Type B pancreatic cell (in vitro differentiated cells): ENCODE measurements at regions not wholly inside any gene's neighbourhood (a gene's known extent, or its start where the extent isn't known, plus 50 kb on each side); places are given as distances from the start of the nearest gene placed in this dataset.

Source experiments
- DNase-seq: peaks from one replicate; pipeline ENCODE4 v3.0.0; 2021; ENCODE audit warnings: mixed read lengths; ENCODE audit not compliant: unreplicated experiment; ENCODE audit errors: extremely low spot score
- H3K27ac Mint-ChIP-seq: 2 replicates; pipeline ENCODE4 v1.8.0; 2021; ENCODE audit warnings: mild to moderate bottlenecking, mixed read lengths
- H3K27me3 Mint-ChIP-seq: 2 replicates; pipeline ENCODE4 v1.8.0; 2021; ENCODE audit warnings: mixed read lengths
- H3K36me3 Mint-ChIP-seq: 2 replicates; pipeline ENCODE4 v1.8.0; 2021; ENCODE audit warnings: mixed read lengths
- H3K4me1 Mint-ChIP-seq: one replicate; pipeline ENCODE4 v1.8.0; 2021; ENCODE audit warnings: mixed read lengths; ENCODE audit not compliant: unreplicated experiment
- H3K4me3 Mint-ChIP-seq: 2 replicates; pipeline ENCODE4 v1.8.0; 2021; ENCODE audit warnings: mild to moderate bottlenecking, mixed read lengths
- H3K9me3 Mint-ChIP-seq: 2 replicates; pipeline ENCODE4 v1.8.0; 2021; ENCODE audit warnings: mixed read lengths
- TF ChIP-seq, protein P1 (sequence below): fragments of 200-600 bp; sonication (generic); conservative IDR thresholded peaks from 2 replicates; pipeline ENCODE4 v1.5.0; 2021; ENCODE audit warnings: antibody characterized with exemption, mild to moderate bottlenecking

- Mint-ChIP-seq H3K36me3 (no peaks in the 10 kb centered on the region), H3K9me3 (no peaks in the 10 kb centered on the region), H3K27ac (no peak overlapping the region), H3K4me3 (peak overlapping the region; percentile 78), H3K4me1 (peaks cover 10% of the 10 kb centered on the region), H3K27me3 (peaks cover 82% of the 10 kb centered on the region)
- TF ChIP-seq, protein P1, sequence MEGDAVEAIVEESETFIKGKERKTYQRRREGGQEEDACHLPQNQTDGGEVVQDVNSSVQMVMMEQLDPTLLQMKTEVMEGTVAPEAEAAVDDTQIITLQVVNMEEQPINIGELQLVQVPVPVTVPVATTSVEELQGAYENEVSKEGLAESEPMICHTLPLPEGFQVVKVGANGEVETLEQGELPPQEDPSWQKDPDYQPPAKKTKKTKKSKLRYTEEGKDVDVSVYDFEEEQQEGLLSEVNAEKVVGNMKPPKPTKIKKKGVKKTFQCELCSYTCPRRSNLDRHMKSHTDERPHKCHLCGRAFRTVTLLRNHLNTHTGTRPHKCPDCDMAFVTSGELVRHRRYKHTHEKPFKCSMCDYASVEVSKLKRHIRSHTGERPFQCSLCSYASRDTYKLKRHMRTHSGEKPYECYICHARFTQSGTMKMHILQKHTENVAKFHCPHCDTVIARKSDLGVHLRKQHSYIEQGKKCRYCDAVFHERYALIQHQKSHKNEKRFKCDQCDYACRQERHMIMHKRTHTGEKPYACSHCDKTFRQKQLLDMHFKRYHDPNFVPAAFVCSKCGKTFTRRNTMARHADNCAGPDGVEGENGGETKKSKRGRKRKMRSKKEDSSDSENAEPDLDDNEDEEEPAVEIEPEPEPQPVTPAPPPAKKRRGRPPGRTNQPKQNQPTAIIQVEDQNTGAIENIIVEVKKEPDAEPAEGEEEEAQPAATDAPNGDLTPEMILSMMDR: no peak
- DNase-seq: no peak
Observed at GRCh38 chr17:68195667-68196393, 52.0 kb upstream of the AMZ2 start.

GRCh38 chr17:68196394-68197090 is 51.3 kb upstream of the AMZ2 start:
- Mint-ChIP-seq H3K4me3 (peak overlapping the region; percentile 78), H3K27me3 (peaks cover 86% of the 10 kb centered on the region), H3K9me3 (no peaks in the 10 kb centered on the region), H3K27ac (no peak overlapping the region), H3K4me1 (peaks cover 10% of the 10 kb centered on the region), H3K36me3 (no peaks in the 10 kb centered on the region)
- peak; percentile 68 for DNase-seq
- TF ChIP-seq, protein P1: no peak

DNA sequence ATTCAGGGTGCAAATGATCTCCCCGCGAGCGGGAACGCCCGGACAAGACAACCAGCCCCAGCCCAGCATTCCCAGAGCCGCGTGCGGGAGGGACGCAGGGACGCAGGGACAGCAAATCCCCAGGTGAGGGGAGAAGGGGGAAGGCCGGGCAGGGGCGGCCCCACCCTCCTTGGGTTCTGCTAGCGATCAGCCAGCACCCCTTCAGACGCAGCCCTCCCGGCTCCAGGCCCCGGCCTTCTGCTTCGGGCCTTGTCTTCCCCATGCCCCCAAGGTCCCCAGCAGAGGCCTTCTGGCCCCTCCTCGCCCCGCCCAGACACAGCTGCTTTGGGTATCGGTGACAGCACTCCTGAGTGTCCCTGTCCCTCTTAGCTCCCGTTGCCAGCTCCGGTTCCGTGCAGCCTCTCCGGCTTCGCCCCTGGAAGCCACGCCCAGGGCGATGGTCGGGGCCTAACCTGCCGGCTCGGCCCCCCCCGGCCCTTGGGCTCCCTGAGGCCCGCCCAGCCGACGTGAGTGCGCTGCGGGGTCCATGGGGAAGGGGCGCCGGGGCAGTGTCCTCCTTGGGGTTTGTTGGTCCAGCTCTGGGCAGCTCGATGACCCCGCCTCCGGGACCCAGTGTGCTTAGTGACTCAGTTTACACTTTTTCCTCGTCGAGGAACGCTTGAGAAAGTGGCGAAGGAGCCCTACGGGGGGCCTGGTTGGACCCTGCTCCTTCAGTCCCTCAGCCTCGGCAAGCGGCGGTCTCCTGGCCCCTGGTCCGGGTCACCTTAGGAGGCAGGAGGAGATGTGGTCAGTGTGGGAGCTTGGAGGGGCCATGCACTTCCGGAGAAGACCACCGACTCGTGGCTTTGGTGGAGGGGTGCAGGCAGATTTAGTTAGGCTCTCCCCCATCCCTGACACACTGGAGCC is 50.5 kb upstream of the AMZ2 start:
- H3K27me3 Mint-ChIP-seq: peaks cover 86% of the 10 kb centered on the region
- peak; percentile 71 for DNase-seq
- H3K9me3 Mint-ChIP-seq: no peaks in the 10 kb centered on the region
- peak overlapping the region; percentile 75 for H3K4me3 Mint-ChIP-seq
- peaks cover 10% of the 10 kb centered on the region for H3K4me1 Mint-ChIP-seq
- TF ChIP-seq, protein P1: no peak
- peak overlapping the region; percentile 23 for H3K27ac Mint-ChIP-seq
- H3K36me3 Mint-ChIP-seq: no peaks in the 10 kb centered on the region

- DNase-seq: peak; percentile 69
- peak overlapping the region; percentile 65 for H3K4me3 Mint-ChIP-seq
Observed at GRCh38 chr17:68197997-68198930, 49.6 kb upstream of the AMZ2 start.

More at GRCh38 chr17:68197997-68198930, 49.6 kb upstream of the AMZ2 start:
- Mint-ChIP-seq H3K4me1 (peaks cover 10% of the 10 kb centered on the region), H3K36me3 (no peaks in the 10 kb centered on the region), H3K27me3 (peaks cover 85% of the 10 kb centered on the region), H3K9me3 (no peaks in the 10 kb centered on the region), H3K27ac (peak overlapping the region; percentile 23)
- TF ChIP-seq, protein P1: no peak
